BLaER1 (cell line): ENCODE measurements at regions not wholly inside any gene's neighbourhood (a gene's known extent, or its start where the extent isn't known, plus 50 kb on each side); places are given as distances from the start of the nearest gene placed in this dataset.
"Not testable (repeated sequence)": the region's sequence is repeated elsewhere in the genome, so short reads cannot be mapped to it uniquely, and the experiment has no call there.

ENCODE experiments used
- H3K27ac ChIP-seq: shearing (Covaris generic); formaldehyde crosslinking; 2 replicates; pipeline ENCODE4 v1.8.1; 2022
- H3K27me3 ChIP-seq: shearing (Covaris generic); formaldehyde crosslinking; 2 replicates; pipeline ENCODE4 v1.8.1; 2022
- H3K36me3 ChIP-seq: shearing (Covaris generic); formaldehyde crosslinking; 2 replicates; pipeline ENCODE4 v1.8.1; 2022
- H3K4me1 ChIP-seq: shearing (Covaris generic); formaldehyde crosslinking; 2 replicates; pipeline ENCODE4 v1.8.1; 2022
- H3K4me2 ChIP-seq: shearing (Covaris generic); formaldehyde crosslinking; 2 replicates; pipeline ENCODE4 v1.8.1; 2022
- H3K4me3 ChIP-seq: shearing (Covaris generic); formaldehyde crosslinking; 2 replicates; pipeline ENCODE4 v1.8.1; 2022
- H3K9ac ChIP-seq: shearing (Covaris generic); formaldehyde crosslinking; 2 replicates; pipeline ENCODE4 v1.8.1; 2022
- H3K9me3 ChIP-seq: shearing (Covaris generic); formaldehyde crosslinking; 2 replicates; pipeline ENCODE4 v1.8.1; 2022
- H4K20me1 ChIP-seq: shearing (Covaris generic); formaldehyde crosslinking; 2 replicates; pipeline ENCODE4 v1.8.1; 2022
- Cebpa-rat ChIP-seq: shearing (Covaris generic); IDR thresholded peaks from 2 replicates; pipeline ENCODE4 v1.8.1; 2022

GRCh38 chr17:31604936-31605335 is 213.5 kb downstream of the RAB11FIP4 start:
- H3K9me3 ChIP-seq = no peaks in the 10 kb centered on the region
- H3K9ac ChIP-seq = no peak overlapping the region
- no peak overlapping the region for H3K27ac ChIP-seq
- H3K4me1 ChIP-seq = 0 out of 2 replicates have a peak, but pooled peaks cover under 1% of the 10 kb centered on the region
- H3K4me2 ChIP-seq = no peak overlapping the region
- TF ChIP-seq Cebpa-rat = no peak
- no peak overlapping the region for H3K4me3 ChIP-seq
- H3K27me3 ChIP-seq = no peaks in the 10 kb centered on the region
- H4K20me1 ChIP-seq = no peaks in the 10 kb centered on the region
- no peaks in the 10 kb centered on the region for H3K36me3 ChIP-seq

GRCh38 chr17:31600144-31600543 is 208.7 kb downstream of the RAB11FIP4 start:
- H3K4me3 ChIP-seq, H3K9ac ChIP-seq, H3K36me3 ChIP-seq, H4K20me1 ChIP-seq, H3K27ac ChIP-seq, H3K27me3 ChIP-seq, H3K9me3 ChIP-seq, H3K4me2 ChIP-seq: not testable (repeated sequence)
- H3K4me1 ChIP-seq = peaks cover 49% of the 10 kb centered on the region

- H4K20me1 ChIP-seq = no peaks in the 10 kb centered on the region
- H3K4me3 ChIP-seq = no peak overlapping the region
- no peak for TF ChIP-seq Cebpa-rat
- H3K4me2 ChIP-seq = peak overlapping the region; percentile 92
- H3K9me3 ChIP-seq = no peaks in the 10 kb centered on the region
- H3K27me3 ChIP-seq = no peaks in the 10 kb centered on the region
- peak overlapping the region; percentile 28; the same call in 1 of the 2 replicates for H3K9ac ChIP-seq
- 0 out of 2 replicates have a peak, but pooled peaks cover 1% of the 10 kb centered on the region for H3K36me3 ChIP-seq
- H3K4me1 ChIP-seq = peaks cover 57% of the 10 kb centered on the region
- peak overlapping the region; percentile 91 for H3K27ac ChIP-seq
These were observed 207.6 kb downstream of the RAB11FIP4 start for GRCh38 chr17:31598921-31599571.

- 0 out of 2 replicates have a peak, but pooled peaks cover 5% of the 10 kb centered on the region for H3K36me3 ChIP-seq
- H3K4me1 ChIP-seq = peaks cover 64% of the 10 kb centered on the region
- H3K27ac ChIP-seq = peak overlapping the region; percentile 91
- H3K9me3 ChIP-seq = no peaks in the 10 kb centered on the region
- H3K27me3 ChIP-seq = no peaks in the 10 kb centered on the region
- H3K4me3 ChIP-seq = no peak overlapping the region
- peak overlapping the region; percentile 28; the same call in 1 of the 2 replicates for H3K9ac ChIP-seq
- no peak for TF ChIP-seq Cebpa-rat
- H3K4me2 ChIP-seq = peak overlapping the region; percentile 92
- no peaks in the 10 kb centered on the region for H4K20me1 ChIP-seq
These were observed 206.9 kb downstream of the RAB11FIP4 start for GRCh38 chr17:31598399-31598782.

- no peak for TF ChIP-seq Cebpa-rat
- H3K4me2 ChIP-seq = peak overlapping the region; percentile 92
These were observed 206.3 kb downstream of the RAB11FIP4 start for GRCh38 chr17:31597646-31598398.

GRCh38 chr17:31596382-31597323 is 205.2 kb downstream of the RAB11FIP4 start:
- H3K27ac ChIP-seq = peak overlapping the region; percentile 91
- H3K36me3 ChIP-seq = 0 out of 2 replicates have a peak, but pooled peaks cover 5% of the 10 kb centered on the region
- H3K9ac ChIP-seq = peak overlapping the region; percentile 65
- no peaks in the 10 kb centered on the region for H3K27me3 ChIP-seq
- peaks cover 64% of the 10 kb centered on the region for H3K4me1 ChIP-seq
- H3K4me3 ChIP-seq = peak overlapping the region; percentile 38; the same call in 1 of the 2 replicates
- no peak for TF ChIP-seq Cebpa-rat
- H3K4me2 ChIP-seq = peak overlapping the region; percentile 92
- H3K9me3 ChIP-seq = no peaks in the 10 kb centered on the region
- H4K20me1 ChIP-seq = no peaks in the 10 kb centered on the region

More at GRCh38 chr17:31597646-31598398, 206.3 kb downstream of the RAB11FIP4 start:
- Histone ChIP-seq H3K4me3 (no peak overlapping the region), H4K20me1 (no peaks in the 10 kb centered on the region), H3K27me3 (no peaks in the 10 kb centered on the region), H3K36me3 (0 out of 2 replicates have a peak, but pooled peaks cover 5% of the 10 kb centered on the region), H3K9ac (peak overlapping the region; percentile 28; the same call in 1 of the 2 replicates), H3K4me1 (peaks cover 64% of the 10 kb centered on the region), H3K9me3 (no peaks in the 10 kb centered on the region), H3K27ac (peak overlapping the region; percentile 91)

GRCh38 chr17:31595666-31596381 is 204.3 kb downstream of the RAB11FIP4 start:
- H3K27me3 ChIP-seq = no peaks in the 10 kb centered on the region
- peaks cover 64% of the 10 kb centered on the region for H3K4me1 ChIP-seq
- H3K9ac ChIP-seq = peak overlapping the region; percentile 65
- H4K20me1 ChIP-seq = no peaks in the 10 kb centered on the region
- 0 out of 2 replicates have a peak, but pooled peaks cover 5% of the 10 kb centered on the region for H3K36me3 ChIP-seq
- no peak for TF ChIP-seq Cebpa-rat
- H3K27ac ChIP-seq = peak overlapping the region; percentile 91
- H3K9me3 ChIP-seq = no peaks in the 10 kb centered on the region
- no peak overlapping the region for H3K4me3 ChIP-seq
- H3K4me2 ChIP-seq = peak overlapping the region; percentile 92

GRCh38 chr17:31595076-31595475 is 203.6 kb downstream of the RAB11FIP4 start:
- no peak for TF ChIP-seq Cebpa-rat
- Histone ChIP-seq H3K4me1 (peaks cover 64% of the 10 kb centered on the region), H4K20me1 (no peaks in the 10 kb centered on the region), H3K9ac (no peak overlapping the region), H3K27ac (peak overlapping the region; percentile 91; the same call in 1 of the 2 replicates), H3K27me3 (no peaks in the 10 kb centered on the region), H3K4me3 (no peak overlapping the region), H3K4me2 (peak overlapping the region; percentile 92), H3K9me3 (no peaks in the 10 kb centered on the region), H3K36me3 (0 out of 2 replicates have a peak, but pooled peaks cover 5% of the 10 kb centered on the region)

GRCh38 chr17:31594416-31594815 is 202.9 kb downstream of the RAB11FIP4 start:
- Histone ChIP-seq H4K20me1 (no peaks in the 10 kb centered on the region), H3K27ac (no peak overlapping the region), H3K4me2 (peak overlapping the region; percentile 92), H3K4me1 (peaks cover 58% of the 10 kb centered on the region), H3K36me3 (0 out of 2 replicates have a peak, but pooled peaks cover 5% of the 10 kb centered on the region), H3K27me3 (no peaks in the 10 kb centered on the region), H3K4me3 (no peak overlapping the region), H3K9me3 (no peaks in the 10 kb centered on the region), H3K9ac (no peak overlapping the region)
- TF ChIP-seq Cebpa-rat = no peak
